HEK293 (cell line): ENCODE measurements at regions not wholly inside any gene's neighbourhood (a gene's known extent, or its start where the extent isn't known, plus 50 kb on each side); places are given as distances from the start of the nearest gene placed in this dataset.

Experiments used
- CTCF ChIA-PET: fragments of 350-600 bp; formaldehyde crosslinking; extraction: SDS; loops from one replicate; lab custom pipeline; 2021; ENCODE audit warnings: antibody characterized with exemption; lab: Yijun Ruan, JAX
- POLR2A ChIA-PET: fragments of 300-600 bp; formaldehyde crosslinking; extraction: SDS; loops from one replicate; lab custom pipeline; 2020; ENCODE audit warnings: antibody characterized with exemption, inconsistent platforms; lab: Yijun Ruan, JAX
- H3K27ac ChIP-seq: fragments of 200-500 bp; sonication (Bioruptor generic); 2 replicates; pipeline ENCODE4 v1.5.1; 2014; ENCODE audit warnings: low read depth, low read length, control low read depth, inconsistent platforms; ENCODE audit errors: extremely low read depth
- H3K36me3 ChIP-seq, 2 experiments: fragments of 200-500 bp in 1 of 2; sonication (Bioruptor generic) in 1 of 2; 1 replicate in 1 of 2; 2 replicates in 1 of 2; pipeline ENCODE4 v1.5.1; 2014 to 2017; ENCODE audit warnings: inconsistent platforms in 2 of 2, low read length in 2 of 2; ENCODE audit not compliant: control insufficient read depth in 2 of 2, insufficient read depth in 1 of 2
- H3K4me1 ChIP-seq: fragments of 200-500 bp; sonication (Bioruptor generic); 2 replicates; pipeline ENCODE4 v1.5.1; 2014; ENCODE audit warnings: mild to moderate bottlenecking, low read length, inconsistent platforms; ENCODE audit not compliant: control insufficient read depth, insufficient read depth
- H3K4me3 ChIP-seq: 2 replicates; pipeline ENCODE4 v1.5.1; 2011; ENCODE audit warnings: low read depth, mild to moderate bottlenecking, control low read depth, low read length, moderate library complexity
- H3K9me3 ChIP-seq: fragments of 200-500 bp; sonication (Bioruptor generic); 2 replicates; pipeline ENCODE4 v1.5.1; 2014; ENCODE audit warnings: low read depth, low read length, inconsistent platforms; ENCODE audit not compliant: control insufficient read depth, insufficient read depth
- GFI1B ChIP-seq: fragments of 450-650 bp; formaldehyde crosslinking; IDR thresholded peaks from 2 replicates; pipeline ENCODE4 v1.5.1; 2016; ENCODE audit warnings: missing biosample characterization, missing genetic modification characterization
- KLF1 ChIP-seq: fragments of 450-650 bp; formaldehyde crosslinking; IDR thresholded peaks from 2 replicates; pipeline ENCODE4 v1.5.1; 2016; ENCODE audit warnings: missing biosample characterization, missing genetic modification characterization
- KLF16 ChIP-seq: fragments of 450-650 bp; formaldehyde crosslinking; IDR thresholded peaks from 2 replicates; pipeline ENCODE4 v1.5.1; 2017; ENCODE audit warnings: missing biosample characterization, missing genetic modification characterization
- SCRT1 ChIP-seq: fragments of 450-650 bp; formaldehyde crosslinking; IDR thresholded peaks from 2 replicates; pipeline ENCODE4 v1.5.1; 2016; ENCODE audit warnings: missing biosample characterization, missing genetic modification characterization, borderline replicate concordance
- ZNF174 ChIP-seq: fragments of 450-650 bp; formaldehyde crosslinking; IDR thresholded peaks from 2 replicates; pipeline ENCODE4 v1.5.0; 2017; ENCODE audit warnings: missing biosample characterization, mild to moderate bottlenecking, missing genetic modification characterization
- ZNF184 ChIP-seq: fragments of 450-650 bp; IDR thresholded peaks from 2 replicates; pipeline ENCODE4 v1.5.1; 2018; ENCODE audit warnings: missing biosample characterization, mild to moderate bottlenecking, missing genetic modification characterization
- ZNF223 ChIP-seq: fragments of 450-650 bp; formaldehyde crosslinking; IDR thresholded peaks from 2 replicates; pipeline ENCODE4 v1.5.1; 2016; ENCODE audit warnings: missing biosample characterization, missing genetic modification characterization
- ZNF23 ChIP-seq: fragments of 450-650 bp; formaldehyde crosslinking; IDR thresholded peaks from 2 replicates; pipeline ENCODE4 v1.5.1; 2016; ENCODE audit warnings: missing biosample characterization, missing genetic modification characterization, borderline replicate concordance
- ZNF366 ChIP-seq: fragments of 450-650 bp; formaldehyde crosslinking; conservative IDR thresholded peaks from 2 replicates; pipeline ENCODE4 v1.5.1; 2016; ENCODE audit warnings: missing biosample characterization, missing genetic modification characterization
- ZNF423 ChIP-seq: fragments of 450-650 bp; formaldehyde crosslinking; IDR thresholded peaks from 2 replicates; pipeline ENCODE4 v1.5.1; 2016; ENCODE audit warnings: missing biosample characterization, missing genetic modification characterization
- ZNF624 ChIP-seq: fragments of 450-650 bp; formaldehyde crosslinking; IDR thresholded peaks from 2 replicates; pipeline ENCODE4 v1.5.1; 2017; ENCODE audit warnings: missing biosample characterization, missing genetic modification characterization
- ZNF670 ChIP-seq: fragments of 450-650 bp; formaldehyde crosslinking; IDR thresholded peaks from 2 replicates; pipeline ENCODE4 v1.5.1; 2016; ENCODE audit warnings: missing biosample characterization, missing genetic modification characterization, low read depth
- ZNF701 ChIP-seq: fragments of 450-650 bp; formaldehyde crosslinking; IDR thresholded peaks from 2 replicates; pipeline ENCODE4 v1.5.1; 2016; ENCODE audit warnings: missing biosample characterization, missing genetic modification characterization
- ZNF707 ChIP-seq: fragments of 450-650 bp; formaldehyde crosslinking; IDR thresholded peaks from 2 replicates; pipeline ENCODE4 v1.5.1; 2016; ENCODE audit warnings: missing biosample characterization, missing genetic modification characterization
- TF ChIP-seq, protein P1 (sequence below): fragments of 450-650 bp; formaldehyde crosslinking; IDR thresholded peaks from 2 replicates; pipeline ENCODE4 v1.5.1; 2016; ENCODE audit warnings: missing biosample characterization, missing genetic modification characterization, borderline replicate concordance
- TF ChIP-seq, protein P2 (sequence below): fragments of 450-650 bp; formaldehyde crosslinking; IDR thresholded peaks from 2 replicates; pipeline ENCODE4 v1.5.1; 2016; ENCODE audit warnings: missing biosample characterization, missing genetic modification characterization
- TF ChIP-seq, protein P3 (sequence below): IDR thresholded peaks from 2 replicates; pipeline ENCODE4 v1.6.1; 2011; ENCODE audit warnings: mild to moderate bottlenecking, low read depth, low read length, borderline replicate concordance
- TF ChIP-seq, protein P4 (sequence below): fragments of 450-650 bp; IDR thresholded peaks from 2 replicates; pipeline ENCODE4 v1.5.1; 2018; ENCODE audit warnings: missing biosample characterization, mild to moderate bottlenecking, missing genetic modification characterization

DNA sequence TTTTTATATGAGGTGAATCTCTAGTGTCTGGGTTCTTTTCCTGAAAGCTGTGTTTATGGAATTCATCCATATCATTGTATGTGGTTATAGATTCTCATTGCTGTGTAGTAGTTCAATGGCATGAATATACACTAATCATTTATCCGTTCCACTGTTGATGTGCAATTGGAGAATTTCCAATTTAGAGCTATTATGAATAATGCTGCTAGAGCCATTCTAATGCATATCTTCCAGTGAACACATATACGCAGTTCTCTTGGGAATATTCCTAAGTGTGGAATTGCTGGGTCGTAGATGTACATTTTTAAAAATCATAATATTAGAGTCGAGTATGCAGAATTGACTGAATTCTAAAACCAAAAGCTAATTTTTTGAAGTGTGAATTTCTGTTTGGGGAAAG lies 327.5 kb upstream of the JAG1 start:
- TF ChIP-seq, protein P1, sequence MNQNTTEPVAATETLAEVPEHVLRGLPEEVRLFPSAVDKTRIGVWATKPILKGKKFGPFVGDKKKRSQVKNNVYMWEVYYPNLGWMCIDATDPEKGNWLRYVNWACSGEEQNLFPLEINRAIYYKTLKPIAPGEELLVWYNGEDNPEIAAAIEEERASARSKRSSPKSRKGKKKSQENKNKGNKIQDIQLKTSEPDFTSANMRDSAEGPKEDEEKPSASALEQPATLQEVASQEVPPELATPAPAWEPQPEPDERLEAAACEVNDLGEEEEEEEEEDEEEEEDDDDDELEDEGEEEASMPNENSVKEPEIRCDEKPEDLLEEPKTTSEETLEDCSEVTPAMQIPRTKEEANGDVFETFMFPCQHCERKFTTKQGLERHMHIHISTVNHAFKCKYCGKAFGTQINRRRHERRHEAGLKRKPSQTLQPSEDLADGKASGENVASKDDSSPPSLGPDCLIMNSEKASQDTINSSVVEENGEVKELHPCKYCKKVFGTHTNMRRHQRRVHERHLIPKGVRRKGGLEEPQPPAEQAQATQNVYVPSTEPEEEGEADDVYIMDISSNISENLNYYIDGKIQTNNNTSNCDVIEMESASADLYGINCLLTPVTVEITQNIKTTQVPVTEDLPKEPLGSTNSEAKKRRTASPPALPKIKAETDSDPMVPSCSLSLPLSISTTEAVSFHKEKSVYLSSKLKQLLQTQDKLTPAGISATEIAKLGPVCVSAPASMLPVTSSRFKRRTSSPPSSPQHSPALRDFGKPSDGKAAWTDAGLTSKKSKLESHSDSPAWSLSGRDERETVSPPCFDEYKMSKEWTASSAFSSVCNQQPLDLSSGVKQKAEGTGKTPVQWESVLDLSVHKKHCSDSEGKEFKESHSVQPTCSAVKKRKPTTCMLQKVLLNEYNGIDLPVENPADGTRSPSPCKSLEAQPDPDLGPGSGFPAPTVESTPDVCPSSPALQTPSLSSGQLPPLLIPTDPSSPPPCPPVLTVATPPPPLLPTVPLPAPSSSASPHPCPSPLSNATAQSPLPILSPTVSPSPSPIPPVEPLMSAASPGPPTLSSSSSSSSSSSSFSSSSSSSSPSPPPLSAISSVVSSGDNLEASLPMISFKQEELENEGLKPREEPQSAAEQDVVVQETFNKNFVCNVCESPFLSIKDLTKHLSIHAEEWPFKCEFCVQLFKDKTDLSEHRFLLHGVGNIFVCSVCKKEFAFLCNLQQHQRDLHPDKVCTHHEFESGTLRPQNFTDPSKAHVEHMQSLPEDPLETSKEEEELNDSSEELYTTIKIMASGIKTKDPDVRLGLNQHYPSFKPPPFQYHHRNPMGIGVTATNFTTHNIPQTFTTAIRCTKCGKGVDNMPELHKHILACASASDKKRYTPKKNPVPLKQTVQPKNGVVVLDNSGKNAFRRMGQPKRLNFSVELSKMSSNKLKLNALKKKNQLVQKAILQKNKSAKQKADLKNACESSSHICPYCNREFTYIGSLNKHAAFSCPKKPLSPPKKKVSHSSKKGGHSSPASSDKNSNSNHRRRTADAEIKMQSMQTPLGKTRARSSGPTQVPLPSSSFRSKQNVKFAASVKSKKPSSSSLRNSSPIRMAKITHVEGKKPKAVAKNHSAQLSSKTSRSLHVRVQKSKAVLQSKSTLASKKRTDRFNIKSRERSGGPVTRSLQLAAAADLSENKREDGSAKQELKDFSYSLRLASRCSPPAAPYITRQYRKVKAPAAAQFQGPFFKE (tag by site-specific recombination) = no peak
- TF ChIP-seq ZNF223 (tag by site-specific recombination) = no peak
- TF ChIP-seq GFI1B (tag by site-specific recombination) = no peak
- no peak for TF ChIP-seq SCRT1
- no peak for TF ChIP-seq ZNF23 (tag by site-specific recombination)
- TF ChIP-seq, protein P2, sequence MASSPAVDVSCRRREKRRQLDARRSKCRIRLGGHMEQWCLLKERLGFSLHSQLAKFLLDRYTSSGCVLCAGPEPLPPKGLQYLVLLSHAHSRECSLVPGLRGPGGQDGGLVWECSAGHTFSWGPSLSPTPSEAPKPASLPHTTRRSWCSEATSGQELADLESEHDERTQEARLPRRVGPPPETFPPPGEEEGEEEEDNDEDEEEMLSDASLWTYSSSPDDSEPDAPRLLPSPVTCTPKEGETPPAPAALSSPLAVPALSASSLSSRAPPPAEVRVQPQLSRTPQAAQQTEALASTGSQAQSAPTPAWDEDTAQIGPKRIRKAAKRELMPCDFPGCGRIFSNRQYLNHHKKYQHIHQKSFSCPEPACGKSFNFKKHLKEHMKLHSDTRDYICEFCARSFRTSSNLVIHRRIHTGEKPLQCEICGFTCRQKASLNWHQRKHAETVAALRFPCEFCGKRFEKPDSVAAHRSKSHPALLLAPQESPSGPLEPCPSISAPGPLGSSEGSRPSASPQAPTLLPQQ = no peak
- TF ChIP-seq ZNF701 = no peak
- TF ChIP-seq, protein P3, sequence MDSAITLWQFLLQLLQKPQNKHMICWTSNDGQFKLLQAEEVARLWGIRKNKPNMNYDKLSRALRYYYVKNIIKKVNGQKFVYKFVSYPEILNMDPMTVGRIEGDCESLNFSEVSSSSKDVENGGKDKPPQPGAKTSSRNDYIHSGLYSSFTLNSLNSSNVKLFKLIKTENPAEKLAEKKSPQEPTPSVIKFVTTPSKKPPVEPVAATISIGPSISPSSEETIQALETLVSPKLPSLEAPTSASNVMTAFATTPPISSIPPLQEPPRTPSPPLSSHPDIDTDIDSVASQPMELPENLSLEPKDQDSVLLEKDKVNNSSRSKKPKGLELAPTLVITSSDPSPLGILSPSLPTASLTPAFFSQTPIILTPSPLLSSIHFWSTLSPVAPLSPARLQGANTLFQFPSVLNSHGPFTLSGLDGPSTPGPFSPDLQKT = no peak
- TF ChIP-seq ZNF174 (tag by site-specific recombination) = no peak
- TF ChIP-seq, protein P4, sequence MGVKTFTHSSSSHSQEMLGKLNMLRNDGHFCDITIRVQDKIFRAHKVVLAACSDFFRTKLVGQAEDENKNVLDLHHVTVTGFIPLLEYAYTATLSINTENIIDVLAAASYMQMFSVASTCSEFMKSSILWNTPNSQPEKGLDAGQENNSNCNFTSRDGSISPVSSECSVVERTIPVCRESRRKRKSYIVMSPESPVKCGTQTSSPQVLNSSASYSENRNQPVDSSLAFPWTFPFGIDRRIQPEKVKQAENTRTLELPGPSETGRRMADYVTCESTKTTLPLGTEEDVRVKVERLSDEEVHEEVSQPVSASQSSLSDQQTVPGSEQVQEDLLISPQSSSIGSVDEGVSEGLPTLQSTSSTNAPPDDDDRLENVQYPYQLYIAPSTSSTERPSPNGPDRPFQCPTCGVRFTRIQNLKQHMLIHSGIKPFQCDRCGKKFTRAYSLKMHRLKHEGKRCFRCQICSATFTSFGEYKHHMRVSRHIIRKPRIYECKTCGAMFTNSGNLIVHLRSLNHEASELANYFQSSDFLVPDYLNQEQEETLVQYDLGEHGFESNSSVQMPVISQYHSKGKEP (tag by site-specific recombination) = no peak
- TF ChIP-seq ZNF184 (tag by site-specific recombination) = no peak
- TF ChIP-seq ZNF670 (tag by site-specific recombination) = no peak
- no peak for TF ChIP-seq ZNF423 (tag by site-specific recombination)
- TF ChIP-seq KLF16 = no peak
- no peak for TF ChIP-seq KLF1 (tag by site-specific recombination)
- no peak for TF ChIP-seq ZNF707 (tag by site-specific recombination)
- no peak for TF ChIP-seq ZNF624 (tag by site-specific recombination)
- TF ChIP-seq ZNF366 (tag by site-specific recombination) = no peak
- ChIA-PET POLR2A (no interaction called here), CTCF (interaction anchor here (0.9 kb wide), 2 partner anchors 15 to 18 kb away, joined by 3 read pairs; no protein-coding TSS in a partner anchor)
- no peak overlapping the region for H3K4me3 ChIP-seq
- no peaks in the 10 kb centered on the region for H3K9me3 ChIP-seq
- no peaks in the 10 kb centered on the region for H3K36me3 ChIP-seq
- H3K4me1 ChIP-seq = peaks cover 5% of the 10 kb centered on the region; the same call in 1 of the 2 replicates
- H3K27ac ChIP-seq = no peak overlapping the region
